Activated CD8-positive, alpha-beta memory T cell treated with anti-CD3 and anti-CD28 coated beads, Interleukin-2, amount 50 U/mL, for 48 hours (primary cell): ENCODE measurements at regions not wholly inside any gene's neighbourhood (a gene's known extent, or its start where the extent isn't known, plus 50 kb on each side); places are given as distances from the start of the nearest gene placed in this dataset.
"Not testable (repeated sequence)": the region's sequence is repeated elsewhere in the genome, so short reads cannot be mapped to it uniquely, and the experiment has no call there.

Experiments
- DNase-seq: peaks from one replicate; pipeline ENCODE4 v3.0.0-alpha.2; 2020

- DNase-seq: no peak
Observed at GRCh38 chr18:43893001-43893637, 615.8 kb upstream of the SYT4 start.

GRCh38 chr18:43904209-43904837 is 627.0 kb upstream of the SYT4 start:
- no peak for DNase-seq

- DNase-seq: no peak
Observed at GRCh38 chr18:43914018-43914417, 636.7 kb upstream of the SYT4 start.

GRCh38 chr18:43916984-43917383 is 639.7 kb upstream of the SYT4 start:
- no peak for DNase-seq

GRCh38 chr18:43917520-43917919 is 640.2 kb upstream of the SYT4 start:
- no peak for DNase-seq

GRCh38 chr18:43919551-43919950 is 642.3 kb upstream of the SYT4 start:
- no peak for DNase-seq

- DNase-seq: no peak
Observed at GRCh38 chr18:43931439-43931838, 654.1 kb upstream of the SYT4 start.

- DNase-seq: no peak
Observed at GRCh38 chr18:43932140-43932539, 654.9 kb upstream of the SYT4 start.

- no peak for DNase-seq
Observed at GRCh38 chr18:43933177-43933576, 655.9 kb upstream of the SYT4 start.

- no peak for DNase-seq
Observed at GRCh38 chr18:43934322-43934721, 657.0 kb upstream of the SYT4 start.

GRCh38 chr18:43934781-43935471 is 657.6 kb upstream of the SYT4 start:
- no peak for DNase-seq

- no peak for DNase-seq
Observed at GRCh38 chr18:43936176-43936575, 658.9 kb upstream of the SYT4 start.

- DNase-seq: no peak
Observed at GRCh38 chr18:43949291-43949690, 672.0 kb upstream of the SYT4 start.

- no peak for DNase-seq
Observed at GRCh38 chr18:43950062-43950461, 672.8 kb upstream of the SYT4 start.

- DNase-seq: no peak
Observed at GRCh38 chr18:43952398-43952797, 675.1 kb upstream of the SYT4 start.

- DNase-seq: no peak
Observed at GRCh38 chr18:43961722-43962121, 684.4 kb upstream of the SYT4 start.

GRCh38 chr18:43964666-43965065 is 687.4 kb upstream of the SYT4 start:
- no peak for DNase-seq

- DNase-seq: no peak
Observed at GRCh38 chr18:43965691-43966090, 688.4 kb upstream of the SYT4 start.

- no peak for DNase-seq
Observed at GRCh38 chr18:43970656-43971055, 693.4 kb upstream of the SYT4 start.

GRCh38 chr18:43978174-43978573 is 700.9 kb upstream of the SYT4 start:
- no peak for DNase-seq

GRCh38 chr18:43982582-43982981 is 698.1 kb upstream of the SETBP1 start:
- DNase-seq: no peak

GRCh38 chr18:43987061-43987460 is 693.6 kb upstream of the SETBP1 start:
- DNase-seq: not testable (repeated sequence)

- no peak for DNase-seq
Observed at GRCh38 chr18:43992741-43993140, 687.9 kb upstream of the SETBP1 start.

GRCh38 chr18:43994381-43994780 is 686.3 kb upstream of the SETBP1 start:
- DNase-seq: no peak
